HFFc6 (cell line): ENCODE measurements at regions not wholly inside any gene's neighbourhood (a gene's known extent, or its start where the extent isn't known, plus 50 kb on each side); places are given as distances from the start of the nearest gene placed in this dataset.

Experiments used
- DNase-seq: peaks from one replicate; pipeline ENCODE4 v3.0.0-alpha.2; 2018
- H3K27ac Mint-ChIP-seq: 2 replicates; pipeline ENCODE4 v1.8.0; 2020; ENCODE audit warnings: mild to moderate bottlenecking, mixed read lengths
- H3K27me3 Mint-ChIP-seq: 2 replicates; pipeline ENCODE4 v1.8.0; 2021; ENCODE audit warnings: mild to moderate bottlenecking, moderate library complexity, mixed read lengths; ENCODE audit not compliant: insufficient read depth
- H3K36me3 Mint-ChIP-seq: 2 replicates; pipeline ENCODE4 v1.8.0; 2021; ENCODE audit warnings: low read depth, mixed read lengths
- H3K4me1 Mint-ChIP-seq: 2 replicates; pipeline ENCODE4 v1.8.0; 2020; ENCODE audit warnings: low read depth, mixed read lengths
- H3K4me3 Mint-ChIP-seq: 2 replicates; pipeline ENCODE4 v1.8.0; 2020; ENCODE audit warnings: mild to moderate bottlenecking, moderate library complexity, mixed read lengths
- H3K9me3 Mint-ChIP-seq: 2 replicates; pipeline ENCODE4 v1.8.0; 2020; ENCODE audit warnings: mild to moderate bottlenecking, mixed read lengths
- TF ChIP-seq, protein P1 (sequence below): fragments of 200-600 bp; sonication (generic); IDR thresholded peaks from 2 replicates; pipeline ENCODE4 v1.5.0; 2021; ENCODE audit warnings: antibody characterized with exemption, mild to moderate bottlenecking

DNA sequence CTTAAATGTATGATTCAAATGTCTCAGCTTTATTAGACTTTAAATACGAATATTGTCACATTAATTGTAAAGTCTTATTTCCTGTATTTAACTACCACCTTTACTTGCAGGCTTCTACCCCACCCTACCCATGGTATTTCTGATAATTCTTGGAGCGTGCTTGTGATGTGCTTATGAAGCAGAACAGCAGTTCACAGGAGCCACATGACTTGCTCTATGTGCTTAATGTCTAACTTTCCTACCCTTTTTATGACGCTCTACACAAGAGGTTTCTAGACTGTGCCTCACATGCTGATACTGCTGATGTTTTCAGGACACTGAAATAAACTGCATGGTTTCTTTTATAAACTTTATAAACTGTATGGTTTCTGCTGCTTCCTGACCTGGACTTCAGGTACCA lies 553.5 kb upstream of the CCDC54 start:
- Mint-ChIP-seq H3K36me3 (0 out of 2 replicates have a peak, but pooled peaks cover 7% of the 10 kb centered on the region), H3K27ac (no peak overlapping the region), H3K27me3 (peaks cover 2% of the 10 kb centered on the region; the same call in 1 of the 2 replicates), H3K4me1 (peaks cover 57% of the 10 kb centered on the region), H3K4me3 (no peak overlapping the region), H3K9me3 (no peaks in the 10 kb centered on the region)
- DNase-seq: no peak
- TF ChIP-seq, protein P1, sequence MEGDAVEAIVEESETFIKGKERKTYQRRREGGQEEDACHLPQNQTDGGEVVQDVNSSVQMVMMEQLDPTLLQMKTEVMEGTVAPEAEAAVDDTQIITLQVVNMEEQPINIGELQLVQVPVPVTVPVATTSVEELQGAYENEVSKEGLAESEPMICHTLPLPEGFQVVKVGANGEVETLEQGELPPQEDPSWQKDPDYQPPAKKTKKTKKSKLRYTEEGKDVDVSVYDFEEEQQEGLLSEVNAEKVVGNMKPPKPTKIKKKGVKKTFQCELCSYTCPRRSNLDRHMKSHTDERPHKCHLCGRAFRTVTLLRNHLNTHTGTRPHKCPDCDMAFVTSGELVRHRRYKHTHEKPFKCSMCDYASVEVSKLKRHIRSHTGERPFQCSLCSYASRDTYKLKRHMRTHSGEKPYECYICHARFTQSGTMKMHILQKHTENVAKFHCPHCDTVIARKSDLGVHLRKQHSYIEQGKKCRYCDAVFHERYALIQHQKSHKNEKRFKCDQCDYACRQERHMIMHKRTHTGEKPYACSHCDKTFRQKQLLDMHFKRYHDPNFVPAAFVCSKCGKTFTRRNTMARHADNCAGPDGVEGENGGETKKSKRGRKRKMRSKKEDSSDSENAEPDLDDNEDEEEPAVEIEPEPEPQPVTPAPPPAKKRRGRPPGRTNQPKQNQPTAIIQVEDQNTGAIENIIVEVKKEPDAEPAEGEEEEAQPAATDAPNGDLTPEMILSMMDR: no peak

DNA sequence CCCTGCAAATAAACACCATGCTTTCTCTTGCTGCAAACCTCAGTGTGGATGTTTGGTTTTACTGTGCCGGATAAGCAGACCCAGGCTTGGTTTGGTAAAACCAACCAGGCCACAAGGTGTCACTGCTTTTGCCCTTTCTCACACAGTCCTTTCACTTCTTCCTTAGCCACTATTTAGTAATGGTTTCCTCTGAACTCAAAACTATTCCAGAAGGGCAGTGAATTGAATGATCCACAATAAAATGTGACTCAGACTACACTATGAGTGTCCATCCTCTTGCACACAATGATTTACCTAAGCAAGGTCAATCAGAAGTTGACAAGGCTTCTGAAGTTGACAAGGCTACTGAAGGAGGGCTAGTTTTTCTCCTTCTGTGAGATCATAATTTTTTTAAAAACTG lies 552.4 kb upstream of the CCDC54 start:
- no peak overlapping the region for H3K4me3 Mint-ChIP-seq
- peak overlapping the region; percentile 65 for H3K27ac Mint-ChIP-seq
- peaks cover 2% of the 10 kb centered on the region; the same call in 1 of the 2 replicates for H3K27me3 Mint-ChIP-seq
- no peaks in the 10 kb centered on the region for H3K9me3 Mint-ChIP-seq
- DNase-seq: peak; percentile 64
- TF ChIP-seq, protein P1: peak; percentile 74
- 0 out of 2 replicates have a peak, but pooled peaks cover 7% of the 10 kb centered on the region for H3K36me3 Mint-ChIP-seq
- peaks cover 61% of the 10 kb centered on the region for H3K4me1 Mint-ChIP-seq

DNA sequence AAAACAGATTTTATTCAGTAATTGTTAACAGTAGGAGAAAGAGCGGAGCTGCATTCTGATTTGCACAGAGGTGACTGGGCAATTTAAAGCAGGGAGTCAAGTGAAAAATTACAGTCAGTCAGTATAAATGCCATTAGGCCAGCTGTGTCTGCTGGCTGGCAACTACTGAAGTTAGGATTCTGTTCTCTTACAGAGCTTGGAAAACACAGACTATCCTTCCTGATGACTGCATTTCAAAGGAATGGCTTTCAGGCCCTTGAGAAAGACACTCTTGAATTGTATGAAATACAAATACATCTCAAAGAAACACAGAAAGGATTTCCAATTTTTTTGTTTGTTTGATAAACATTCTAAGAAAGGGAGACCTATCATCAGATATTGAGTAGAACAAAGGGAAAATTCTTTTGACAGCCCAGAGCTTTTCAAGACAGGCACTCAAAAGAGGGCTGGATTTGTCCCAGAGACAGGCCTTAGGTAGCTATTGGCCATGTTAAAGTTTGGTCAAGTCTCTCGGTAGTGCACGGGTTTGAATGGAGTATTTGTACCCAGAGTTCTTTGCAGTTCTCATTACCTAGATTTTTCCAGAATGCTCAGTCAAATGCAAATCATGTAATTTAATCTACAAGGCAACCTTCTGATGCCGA lies 551.2 kb upstream of the CCDC54 start:
- peak overlapping the region; percentile 20 for H3K4me3 Mint-ChIP-seq
- H3K36me3 Mint-ChIP-seq: 0 out of 2 replicates have a peak, but pooled peaks cover 5% of the 10 kb centered on the region
- peak; percentile 75 for DNase-seq
- H3K9me3 Mint-ChIP-seq: no peaks in the 10 kb centered on the region
- peaks cover 68% of the 10 kb centered on the region for H3K4me1 Mint-ChIP-seq
- H3K27ac Mint-ChIP-seq: peak overlapping the region; percentile 85
- TF ChIP-seq, protein P1: no peak
- peaks cover 2% of the 10 kb centered on the region; the same call in 1 of the 2 replicates for H3K27me3 Mint-ChIP-seq

DNA sequence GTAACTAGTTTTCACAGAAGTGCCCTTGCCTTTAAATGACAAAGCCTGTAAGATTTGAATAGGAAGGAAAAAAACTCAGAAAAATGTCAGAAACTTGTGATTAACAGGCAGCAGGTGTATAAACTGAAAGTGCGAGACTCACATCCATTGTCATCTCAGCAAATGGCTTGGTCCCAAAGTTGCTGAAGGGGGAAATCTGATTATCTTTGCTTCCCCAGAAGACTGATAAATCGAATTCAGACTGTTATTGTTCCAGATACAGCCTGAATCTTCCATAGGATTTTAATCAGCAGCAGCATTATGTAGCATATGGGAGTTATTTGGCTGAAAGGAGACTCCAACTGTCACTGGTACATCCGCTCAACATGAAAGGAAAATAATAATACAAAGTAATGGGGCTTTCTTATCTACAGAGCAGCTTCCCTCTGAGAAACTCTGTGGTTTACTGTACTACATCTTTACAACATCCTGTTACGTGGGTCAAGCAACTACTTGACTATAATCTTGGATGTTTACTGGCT lies 550.4 kb upstream of the CCDC54 start:
- H3K4me3 Mint-ChIP-seq: peak overlapping the region; percentile 42; the same call in 1 of the 2 replicates
- no peaks in the 10 kb centered on the region for H3K27me3 Mint-ChIP-seq
- H3K36me3 Mint-ChIP-seq: peaks cover 3% of the 10 kb centered on the region
- DNase-seq: no peak
- TF ChIP-seq, protein P1: no peak
- peaks cover 3% of the 10 kb centered on the region for H3K9me3 Mint-ChIP-seq
- peak overlapping the region; percentile 85 for H3K27ac Mint-ChIP-seq
- peaks cover 68% of the 10 kb centered on the region for H3K4me1 Mint-ChIP-seq

DNA sequence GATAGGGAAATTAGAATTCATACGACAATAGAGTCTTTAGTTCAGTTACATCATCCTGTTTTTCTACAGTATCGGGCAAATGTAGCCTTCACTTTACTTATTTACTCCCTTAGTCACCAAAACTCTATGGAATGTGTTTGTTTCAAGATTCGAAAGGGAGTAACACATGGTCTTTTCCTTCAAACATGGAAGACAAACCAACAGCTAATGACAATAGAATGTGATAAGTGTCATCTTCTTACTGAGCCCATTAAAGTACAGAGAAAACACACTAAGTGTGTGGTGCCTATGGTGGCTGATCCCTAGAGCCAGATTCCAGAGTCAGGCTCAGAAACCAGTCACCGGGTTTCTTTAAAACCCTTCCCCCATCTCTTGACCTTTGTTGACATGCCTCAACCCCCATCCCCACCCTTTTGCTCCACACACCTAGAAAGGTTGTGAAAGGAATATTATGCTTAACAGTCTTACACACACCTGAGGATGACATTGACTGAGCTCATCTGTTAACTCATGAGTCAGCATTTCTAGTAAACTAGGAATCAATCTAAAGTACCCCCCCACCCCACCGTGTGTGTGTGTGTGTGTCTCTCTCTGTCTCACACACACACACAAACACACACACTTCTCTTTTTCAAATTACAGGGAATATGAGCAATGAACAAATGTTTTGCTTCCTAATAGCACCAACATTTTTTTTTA lies 549.6 kb upstream of the CCDC54 start:
- Mint-ChIP-seq H3K9me3 (peaks cover 11% of the 10 kb centered on the region), H3K27me3 (no peaks in the 10 kb centered on the region), H3K27ac (peak overlapping the region; percentile 85), H3K36me3 (peaks cover 11% of the 10 kb centered on the region), H3K4me1 (peaks cover 68% of the 10 kb centered on the region), H3K4me3 (peak overlapping the region; percentile 42)
- DNase-seq: peak; percentile 68
- TF ChIP-seq, protein P1: no peak
